Neural crest cell (in vitro differentiated cells): ENCODE measurements at regions not wholly inside any gene's neighbourhood (a gene's known extent, or its start where the extent isn't known, plus 50 kb on each side); places are given as distances from the start of the nearest gene placed in this dataset.

Experiments used
- DNase-seq: peaks from one replicate; pipeline ENCODE4 v3.0.0; 2021; ENCODE audit warnings: low read depth, mixed read lengths, low spot score
- H3K27ac Mint-ChIP-seq: one replicate; pipeline ENCODE4 v1.8.0; 2021; ENCODE audit warnings: mild to moderate bottlenecking, mixed read lengths; ENCODE audit not compliant: unreplicated experiment
- H3K27me3 Mint-ChIP-seq: 2 replicates; pipeline ENCODE4 v1.8.0; 2021; ENCODE audit warnings: low read depth, mild to moderate bottlenecking, mixed read lengths
- H3K36me3 Mint-ChIP-seq: 2 replicates; pipeline ENCODE4 v1.8.0; 2021; ENCODE audit warnings: low read depth, mild to moderate bottlenecking, mixed read lengths
- H3K4me1 Mint-ChIP-seq: 2 replicates; pipeline ENCODE4 v1.8.0; 2021; ENCODE audit warnings: mixed read lengths
- H3K4me3 Mint-ChIP-seq: one replicate; pipeline ENCODE4 v1.8.0; 2021; ENCODE audit warnings: mild to moderate bottlenecking, mixed read lengths
- H3K9me3 Mint-ChIP-seq: 2 replicates; pipeline ENCODE4 v1.8.0; 2021; ENCODE audit warnings: mixed read lengths
- CTCF ChIP-seq: fragments of 200-600 bp; sonication (generic); conservative IDR thresholded peaks from 2 replicates; pipeline ENCODE4 v1.5.0; 2021; ENCODE audit warnings: antibody characterized with exemption, mild to moderate bottlenecking

- H3K4me1 Mint-ChIP-seq = peaks cover 32% of the 10 kb centered on the region
- H3K36me3 Mint-ChIP-seq = no peaks in the 10 kb centered on the region
- no peaks in the 10 kb centered on the region for H3K27me3 Mint-ChIP-seq
- H3K27ac Mint-ChIP-seq = no peak overlapping the region
- H3K9me3 Mint-ChIP-seq = no peaks in the 10 kb centered on the region
- no peak for DNase-seq
- H3K4me3 Mint-ChIP-seq = no peak overlapping the region
- TF ChIP-seq CTCF = no peak
Observed at GRCh38 chr3:159817126-159817525, 171.5 kb upstream of the IL12A start.

GRCh38 chr3:159817571-159817970 is 171.1 kb upstream of the IL12A start:
- Mint-ChIP-seq H3K4me3 (no peak overlapping the region), H3K27me3 (no peaks in the 10 kb centered on the region), H3K36me3 (no peaks in the 10 kb centered on the region), H3K4me1 (peaks cover 32% of the 10 kb centered on the region), H3K27ac (peak overlapping the region; percentile 37), H3K9me3 (peaks cover 2% of the 10 kb centered on the region)
- TF ChIP-seq CTCF = no peak
- DNase-seq = no peak

DNA sequence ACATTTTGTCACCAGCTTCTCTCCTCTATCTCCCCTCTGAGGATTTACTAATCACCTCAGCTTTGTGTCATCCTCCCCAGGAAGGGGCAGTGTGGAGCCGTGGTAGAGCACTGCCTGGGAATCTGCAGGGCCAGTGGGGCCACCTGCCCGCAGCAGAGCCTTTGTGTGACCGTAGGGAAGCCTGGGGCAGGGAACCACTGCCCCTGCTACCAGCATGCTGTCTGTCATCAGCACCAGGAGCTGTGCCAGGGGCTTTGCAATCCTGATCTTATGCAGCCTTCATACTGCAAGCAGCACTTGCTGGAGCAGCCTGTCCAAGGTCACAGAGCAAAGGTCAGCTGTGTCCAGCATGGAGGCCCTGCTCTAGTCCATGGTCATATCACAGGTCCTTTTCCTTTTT is 170.2 kb upstream of the IL12A start:
- peaks cover 7% of the 10 kb centered on the region for H3K9me3 Mint-ChIP-seq
- peaks cover 32% of the 10 kb centered on the region for H3K4me1 Mint-ChIP-seq

GRCh38 chr3:159818997-159819500 is 169.6 kb upstream of the IL12A start:
- H3K27me3 Mint-ChIP-seq = no peaks in the 10 kb centered on the region
- H3K4me3 Mint-ChIP-seq = no peak overlapping the region
- no peaks in the 10 kb centered on the region for H3K36me3 Mint-ChIP-seq
- no peak overlapping the region for H3K27ac Mint-ChIP-seq
- TF ChIP-seq CTCF = no peak
- H3K9me3 Mint-ChIP-seq = peaks cover 7% of the 10 kb centered on the region
- DNase-seq = no peak
- peaks cover 27% of the 10 kb centered on the region for H3K4me1 Mint-ChIP-seq

More for the DNA sequence above, 170.2 kb upstream of the IL12A start:
- peak; percentile 30 for TF ChIP-seq CTCF
- H3K27me3 Mint-ChIP-seq = no peaks in the 10 kb centered on the region
- H3K36me3 Mint-ChIP-seq = no peaks in the 10 kb centered on the region
- no peak overlapping the region for H3K4me3 Mint-ChIP-seq
- H3K27ac Mint-ChIP-seq = no peak overlapping the region
- no peak for DNase-seq

DNA sequence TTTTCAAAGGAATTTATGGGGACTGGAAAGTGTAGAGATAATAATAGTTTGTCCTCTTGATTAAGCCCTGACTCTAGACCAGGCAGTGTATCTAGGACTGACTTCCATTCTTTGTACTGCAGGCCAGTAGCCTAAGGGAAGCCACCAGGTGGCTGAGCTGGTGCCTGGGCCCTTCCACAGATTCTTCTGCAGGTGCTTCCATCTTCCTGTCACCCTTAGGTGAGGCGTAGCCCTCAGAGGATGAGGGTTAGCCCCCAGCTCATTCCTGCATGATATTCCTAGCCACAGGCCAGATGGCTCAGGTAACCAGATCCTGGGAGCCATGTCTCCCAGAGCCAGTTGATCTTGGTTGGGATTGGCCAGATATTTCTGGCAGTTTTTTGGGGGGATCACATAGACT is 169.0 kb upstream of the IL12A start:
- TF ChIP-seq CTCF = no peak
- no peak overlapping the region for H3K4me3 Mint-ChIP-seq
- H3K9me3 Mint-ChIP-seq = peaks cover 7% of the 10 kb centered on the region
- no peaks in the 10 kb centered on the region for H3K36me3 Mint-ChIP-seq
- H3K27me3 Mint-ChIP-seq = no peaks in the 10 kb centered on the region
- no peak for DNase-seq
- H3K4me1 Mint-ChIP-seq = peaks cover 21% of the 10 kb centered on the region
- H3K27ac Mint-ChIP-seq = no peak overlapping the region

DNA sequence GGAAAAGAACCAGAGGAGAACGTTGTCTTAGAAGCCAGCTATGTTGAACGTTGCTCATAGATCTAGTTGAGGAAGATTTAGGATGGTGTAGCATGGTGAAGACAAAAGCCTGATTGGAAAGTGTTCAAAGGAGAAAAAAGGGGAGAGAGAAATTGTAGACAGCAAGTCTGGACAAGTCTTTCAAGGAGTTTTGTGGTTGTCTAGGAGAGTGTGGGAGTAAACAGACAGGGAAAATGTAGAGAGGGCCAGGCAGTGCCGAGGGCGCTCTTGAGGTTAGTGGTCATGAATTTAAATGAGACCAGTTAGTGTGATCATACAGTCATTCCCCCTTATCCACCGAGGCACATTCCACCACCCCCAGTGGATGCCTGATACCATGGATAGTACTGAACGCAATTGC is 167.5 kb upstream of the IL12A start:
- no peak for DNase-seq
- Mint-ChIP-seq H3K27ac (no peak overlapping the region), H3K4me3 (no peak overlapping the region), H3K4me1 (peaks cover 15% of the 10 kb centered on the region), H3K27me3 (no peaks in the 10 kb centered on the region), H3K9me3 (peaks cover 7% of the 10 kb centered on the region), H3K36me3 (no peaks in the 10 kb centered on the region)
- TF ChIP-seq CTCF = no peak
